ENCODE measurements at regions not wholly inside any gene's neighbourhood (a gene's known extent, or its start where the extent isn't known, plus 50 kb on each side); places are given as distances from the start of the nearest gene placed in this dataset.

DNA sequence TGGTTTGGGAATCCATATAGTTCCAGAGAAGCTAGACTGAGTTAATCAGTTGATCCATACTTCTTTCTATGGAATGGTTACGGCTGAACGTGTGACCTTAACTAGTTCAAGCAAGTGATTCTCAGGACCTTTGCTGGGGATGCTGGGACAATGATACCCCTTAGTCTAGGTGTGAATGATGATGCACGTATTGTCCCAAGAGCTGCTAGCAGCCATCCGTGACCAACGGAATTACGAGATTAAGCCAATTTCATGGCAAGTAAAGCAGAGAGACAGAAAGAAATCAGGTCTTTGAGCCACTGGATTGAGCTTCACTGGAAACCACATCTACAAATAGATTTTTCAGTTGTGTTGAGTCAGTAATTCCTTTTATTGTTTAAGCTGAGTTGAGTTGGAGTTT is 99.2 kb upstream of the LIFR start:
- Histone ChIP-seq H3K36me3 (ENCODE audit: insufficient read depth, low read length) (no peaks in the 10 kb centered on the region), H3K9ac (ENCODE audit: low read length) (no peak overlapping the region), H3K27me3 (ENCODE audit: insufficient read depth, low read length) (no peaks in the 10 kb centered on the region), H3K27ac (ENCODE audit: low read depth, low read length, poor library complexity, severe bottlenecking) (no peak overlapping the region), H3K9me3 (ENCODE audit: low read length) (no peaks in the 10 kb centered on the region), H3K4me2 (ENCODE audit: low read length) (no peak overlapping the region), H3K4me3 (ENCODE audit: low read depth, low read length, poor library complexity, severe bottlenecking) (no peak overlapping the region), H3F3A (ENCODE audit: insufficient read depth, low read length) (no peaks in the 10 kb centered on the region), H3K79me2 (ENCODE audit: insufficient read depth, low read length) (no peaks in the 10 kb centered on the region), H4K20me1 (ENCODE audit: insufficient read depth, low read length) (no peaks in the 10 kb centered on the region), H3K9me2 (ENCODE audit: low read depth, low read length) (no peaks in the 10 kb centered on the region), H3K4me1 (ENCODE audit: insufficient read depth, low read length, severe bottlenecking) (no peaks in the 10 kb centered on the region), H2AFZ (ENCODE audit: low read length) (no peak overlapping the region)
- TF ChIP-seq, protein P1, sequence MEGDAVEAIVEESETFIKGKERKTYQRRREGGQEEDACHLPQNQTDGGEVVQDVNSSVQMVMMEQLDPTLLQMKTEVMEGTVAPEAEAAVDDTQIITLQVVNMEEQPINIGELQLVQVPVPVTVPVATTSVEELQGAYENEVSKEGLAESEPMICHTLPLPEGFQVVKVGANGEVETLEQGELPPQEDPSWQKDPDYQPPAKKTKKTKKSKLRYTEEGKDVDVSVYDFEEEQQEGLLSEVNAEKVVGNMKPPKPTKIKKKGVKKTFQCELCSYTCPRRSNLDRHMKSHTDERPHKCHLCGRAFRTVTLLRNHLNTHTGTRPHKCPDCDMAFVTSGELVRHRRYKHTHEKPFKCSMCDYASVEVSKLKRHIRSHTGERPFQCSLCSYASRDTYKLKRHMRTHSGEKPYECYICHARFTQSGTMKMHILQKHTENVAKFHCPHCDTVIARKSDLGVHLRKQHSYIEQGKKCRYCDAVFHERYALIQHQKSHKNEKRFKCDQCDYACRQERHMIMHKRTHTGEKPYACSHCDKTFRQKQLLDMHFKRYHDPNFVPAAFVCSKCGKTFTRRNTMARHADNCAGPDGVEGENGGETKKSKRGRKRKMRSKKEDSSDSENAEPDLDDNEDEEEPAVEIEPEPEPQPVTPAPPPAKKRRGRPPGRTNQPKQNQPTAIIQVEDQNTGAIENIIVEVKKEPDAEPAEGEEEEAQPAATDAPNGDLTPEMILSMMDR (IDR thresholded peaks at IDR 0.05; ENCODE audit: low read length): no peak
- TF ChIP-seq EZH2 (IDR thresholded peaks at IDR 0.05; ENCODE audit: borderline replicate concordance, low read length): no peak

GRCh38 chr5:38656568-38656967 is 100.1 kb upstream of the LIFR start:
- H3F3A ChIP-seq (ENCODE audit: insufficient read depth, low read length): no peaks in the 10 kb centered on the region
- H3K9me2 ChIP-seq (ENCODE audit: low read depth, low read length): no peaks in the 10 kb centered on the region
- no peak overlapping the region for H3K4me3 ChIP-seq (ENCODE audit: low read depth, low read length, poor library complexity, severe bottlenecking)
- no peaks in the 10 kb centered on the region for H3K27me3 ChIP-seq (ENCODE audit: insufficient read depth, low read length)
- no peaks in the 10 kb centered on the region for H3K36me3 ChIP-seq (ENCODE audit: insufficient read depth, low read length)
- no peak overlapping the region for H3K27ac ChIP-seq (ENCODE audit: low read depth, low read length, poor library complexity, severe bottlenecking)
- no peak overlapping the region for H3K9ac ChIP-seq (ENCODE audit: low read length)
- H2AFZ ChIP-seq (ENCODE audit: low read length): no peak overlapping the region
- no peaks in the 10 kb centered on the region for H3K4me1 ChIP-seq (ENCODE audit: insufficient read depth, low read length, severe bottlenecking)
- H3K79me2 ChIP-seq (ENCODE audit: insufficient read depth, low read length): no peaks in the 10 kb centered on the region
- H3K4me2 ChIP-seq (ENCODE audit: low read length): no peak overlapping the region
- no peaks in the 10 kb centered on the region for H3K9me3 ChIP-seq (ENCODE audit: low read length)
- TF ChIP-seq, protein P1 (IDR thresholded peaks at IDR 0.05; ENCODE audit: low read length): no peak
- TF ChIP-seq EZH2 (IDR thresholded peaks at IDR 0.05; ENCODE audit: borderline replicate concordance, low read length): no peak
- no peaks in the 10 kb centered on the region for H4K20me1 ChIP-seq (ENCODE audit: insufficient read depth, low read length)

DNA sequence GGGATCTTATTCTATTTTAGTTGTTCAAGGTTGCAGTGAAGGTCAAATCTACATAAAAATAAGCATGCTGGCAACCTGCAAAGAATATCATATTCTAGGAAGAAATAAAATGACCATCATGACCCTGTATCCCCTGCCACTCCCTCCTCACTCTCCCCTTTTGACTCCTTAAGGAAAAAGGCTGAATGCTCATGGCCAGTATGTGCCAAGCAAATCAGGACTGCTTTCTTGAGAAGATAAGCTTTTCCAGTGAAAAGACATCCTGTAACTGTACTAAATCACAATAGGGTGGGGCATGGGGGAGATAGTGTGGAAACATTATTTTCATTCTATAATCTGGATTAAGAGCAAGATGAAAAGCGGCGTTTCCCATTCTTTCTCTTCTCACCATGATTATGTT is 100.6 kb upstream of the LIFR start:
- no peaks in the 10 kb centered on the region for H3K9me2 ChIP-seq (ENCODE audit: low read depth, low read length)

More for the DNA sequence above, 100.6 kb upstream of the LIFR start:
- no peaks in the 10 kb centered on the region for H3K4me1 ChIP-seq (ENCODE audit: insufficient read depth, low read length, severe bottlenecking)
- no peaks in the 10 kb centered on the region for H3K9me3 ChIP-seq (ENCODE audit: low read length)
- H3K4me3 ChIP-seq (ENCODE audit: low read depth, low read length, poor library complexity, severe bottlenecking): no peak overlapping the region
- H3K36me3 ChIP-seq (ENCODE audit: insufficient read depth, low read length): no peaks in the 10 kb centered on the region
- H3K27me3 ChIP-seq (ENCODE audit: insufficient read depth, low read length): no peaks in the 10 kb centered on the region
- H3F3A ChIP-seq (ENCODE audit: insufficient read depth, low read length): no peaks in the 10 kb centered on the region
- H3K9ac ChIP-seq (ENCODE audit: low read length): no peak overlapping the region
- H3K27ac ChIP-seq (ENCODE audit: low read depth, low read length, poor library complexity, severe bottlenecking): no peak overlapping the region
- no peaks in the 10 kb centered on the region for H3K79me2 ChIP-seq (ENCODE audit: insufficient read depth, low read length)
- no peak for TF ChIP-seq EZH2 (IDR thresholded peaks at IDR 0.05; ENCODE audit: borderline replicate concordance, low read length)
- TF ChIP-seq, protein P1 (IDR thresholded peaks at IDR 0.05; ENCODE audit: low read length): no peak
- no peak overlapping the region for H2AFZ ChIP-seq (ENCODE audit: low read length)
- H4K20me1 ChIP-seq (ENCODE audit: insufficient read depth, low read length): no peaks in the 10 kb centered on the region
- no peak overlapping the region for H3K4me2 ChIP-seq (ENCODE audit: low read length)

All from OCI-LY1 (cell line).